T47D (cell line): ENCODE measurements at regions not wholly inside any gene's neighbourhood (a gene's known extent, or its start where the extent isn't known, plus 50 kb on each side); places are given as distances from the start of the nearest gene placed in this dataset.

Experiments used
- DNase-seq, 2 experiments: peaks; one replicate each; pipeline versions ENCODE4 v3.0.0 to v3.0.0-alpha.2; 2011 to 2012; ENCODE audit warnings: low read depth in 1 of 2, low spot score in 1 of 2
- JUND ChIP-seq: IDR thresholded peaks from 2 replicates; pipeline ENCODE4 v1.6.1; 2012; ENCODE audit warnings: low read depth
- in situ Hi-C: cut with HindIII; loops from 2 replicates; pipeline ENCODE4 v1.10.0; 2016; ENCODE audit warnings: low sequenced_read_pairs, low pct_unique_long_range_greater_than_20kb

DNA sequence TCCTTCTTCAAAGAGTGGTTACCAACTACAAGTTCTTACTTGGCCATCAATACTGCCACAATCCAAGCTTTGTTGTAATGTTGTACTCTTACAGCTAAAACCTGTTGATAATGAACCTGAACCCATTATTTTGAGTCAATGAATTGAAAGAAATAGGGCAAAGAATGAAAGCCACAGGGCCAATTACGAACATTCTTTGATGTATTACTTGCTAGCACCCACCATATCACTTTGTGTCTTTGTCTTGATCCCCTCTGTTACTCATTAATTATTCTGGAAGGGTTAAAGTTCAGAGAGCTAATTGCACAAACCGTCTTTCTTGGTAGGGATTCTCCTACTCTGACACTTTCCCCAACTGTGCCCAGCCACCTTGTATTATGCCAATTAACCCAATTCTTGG, 53.2 kb upstream of the TFEC start:
- TF ChIP-seq JUND = no peak
- no peak for DNase-seq
- in situ Hi-C loops = no loop called here

DNA sequence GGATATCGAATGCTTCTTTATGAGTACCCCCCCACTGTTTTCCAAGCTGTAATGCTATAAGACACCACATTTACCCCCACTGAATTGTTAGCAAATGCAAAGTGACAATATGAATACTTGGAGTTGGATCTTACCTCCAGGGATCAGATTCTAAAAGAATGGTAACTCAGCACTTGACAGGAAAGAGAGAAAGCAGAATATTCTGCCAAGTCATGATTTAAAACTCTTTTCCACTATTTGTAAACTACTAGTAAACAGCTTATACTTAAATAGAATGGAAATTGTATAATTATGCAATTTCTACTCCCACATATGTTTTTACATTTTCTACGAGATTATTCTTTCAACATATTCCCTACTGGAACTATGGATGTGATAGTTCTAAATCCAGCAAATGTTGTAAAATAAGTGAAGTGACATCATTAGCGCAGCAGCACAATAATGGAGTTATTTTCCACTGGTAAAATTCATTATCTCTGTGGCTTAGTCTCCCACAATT, 56.0 kb upstream of the TFEC start:
- in situ Hi-C loops = no loop called here
- DNase-seq = no peak
- TF ChIP-seq JUND = no peak

DNA sequence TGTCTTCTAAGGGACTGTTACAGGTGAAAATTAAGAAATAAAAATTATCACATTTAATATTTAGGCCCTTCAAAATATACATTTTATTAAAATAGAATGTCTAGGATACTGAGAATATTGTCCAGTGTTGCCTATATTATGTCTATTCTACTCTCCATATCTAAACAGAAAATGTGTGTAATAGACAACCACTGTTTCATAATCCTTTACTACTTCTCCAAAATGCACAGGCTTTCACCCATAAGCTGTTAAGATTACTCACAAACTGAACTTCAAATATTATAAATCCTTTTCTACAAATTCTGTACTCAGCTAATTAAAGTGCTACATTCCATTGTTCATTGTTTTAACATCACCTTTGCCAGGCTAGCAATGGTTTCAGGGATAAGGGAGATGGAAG, 56.7 kb upstream of the TFEC start:
- DNase-seq = no peak
- no peak for TF ChIP-seq JUND
- in situ Hi-C loops = no loop called here

DNA sequence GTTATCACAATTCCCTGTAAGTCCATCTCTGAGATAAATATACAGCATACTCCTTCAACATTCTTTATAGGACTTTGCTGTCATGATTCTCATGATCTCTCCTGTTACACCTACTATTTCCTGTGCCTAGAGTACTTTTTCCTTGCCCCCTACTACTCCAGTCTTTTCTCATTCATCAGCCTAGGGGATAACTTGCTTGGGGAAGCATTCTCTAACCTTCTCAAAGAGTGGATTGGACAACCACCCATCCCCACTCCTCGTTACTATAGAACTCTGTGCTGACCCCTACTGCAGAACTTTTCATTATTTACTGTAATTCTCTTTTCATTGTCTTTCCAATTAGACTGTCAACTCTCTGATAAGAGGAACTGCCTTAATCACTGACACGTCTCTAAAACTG, 57.4 kb upstream of the TFEC start:
- no peak for TF ChIP-seq JUND
- no peak for DNase-seq
- in situ Hi-C loops = no loop called here

DNA sequence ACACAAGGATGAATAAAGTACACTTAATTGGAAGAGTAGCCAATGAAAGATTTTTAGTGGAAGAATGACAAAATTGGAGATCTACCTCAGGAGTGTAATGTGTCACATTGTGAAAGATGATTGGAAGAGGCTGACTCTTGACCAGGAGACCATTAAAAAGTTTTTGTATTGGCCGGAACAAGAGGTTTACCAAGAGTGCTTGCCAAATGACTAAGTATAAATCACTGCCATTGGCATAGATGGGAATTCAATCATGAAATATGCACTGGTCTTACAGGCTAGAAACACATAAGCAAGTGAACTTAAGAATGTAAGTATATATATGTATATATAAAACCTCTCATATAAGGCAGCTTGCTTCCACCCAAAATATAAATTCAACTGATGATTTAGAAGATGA, 58.7 kb upstream of the TFEC start:
- no peak for DNase-seq
- TF ChIP-seq JUND = no peak
- in situ Hi-C loops = no loop called here

DNA sequence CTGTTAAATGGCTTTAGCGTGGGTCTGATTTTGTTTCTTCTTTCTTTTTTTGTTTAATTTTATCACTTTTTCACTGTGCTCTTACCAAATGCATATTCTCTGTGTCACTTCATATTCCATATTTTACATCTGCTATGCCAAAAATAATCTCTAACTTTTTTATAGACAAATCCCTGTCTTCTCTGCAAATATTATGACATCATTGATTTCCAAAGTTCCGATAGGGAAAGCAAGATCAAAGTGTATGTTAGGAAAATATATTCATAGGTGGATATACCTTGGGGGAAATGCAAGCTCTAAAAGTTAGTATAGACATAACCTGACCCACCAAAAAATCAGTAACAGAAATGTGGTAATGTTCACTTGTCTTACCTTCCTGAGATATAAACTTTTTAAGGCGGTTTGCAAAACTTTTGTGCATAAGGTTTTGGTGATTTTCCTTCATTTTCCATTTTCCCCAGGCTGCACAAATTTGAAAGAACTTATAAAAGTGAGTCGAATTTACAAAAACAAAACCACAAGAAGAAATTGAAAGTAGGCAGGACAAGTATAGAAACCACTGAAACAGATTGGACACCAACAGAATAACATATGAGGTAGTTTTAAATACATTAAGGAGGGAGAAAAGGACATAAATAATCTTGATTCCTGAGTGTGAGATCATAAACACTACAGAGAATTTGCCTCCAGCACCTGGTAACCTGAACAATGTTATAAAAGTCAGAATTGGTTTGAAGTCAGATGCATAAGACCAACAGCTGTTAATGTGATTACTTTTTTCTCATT, 63.1 kb upstream of the TFEC start:
- in situ Hi-C loops = no loop called here
- no peak for TF ChIP-seq JUND

DNA sequence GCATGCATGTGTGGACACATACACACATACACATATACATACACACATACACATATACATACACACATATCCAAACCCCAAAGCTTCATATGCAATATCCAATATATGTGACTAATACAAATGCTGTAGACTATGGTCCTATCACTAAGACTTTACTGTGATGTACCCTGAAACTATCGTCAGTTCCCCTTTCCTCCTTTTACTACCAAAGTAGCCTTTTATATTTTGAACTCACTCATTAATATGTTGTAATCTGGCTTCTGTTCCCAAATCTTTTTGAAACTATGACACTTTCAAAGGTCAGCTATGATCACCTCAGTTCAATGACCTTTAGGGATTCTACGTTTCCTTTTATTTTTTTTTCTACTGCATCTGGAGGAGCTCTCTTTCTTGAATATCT, 64.8 kb upstream of the TFEC start:
- no peak for TF ChIP-seq JUND
- DNase-seq = no peak
- in situ Hi-C loops = no loop called here

More for the DNA sequence above, 63.1 kb upstream of the TFEC start:
- no peak for DNase-seq

DNA sequence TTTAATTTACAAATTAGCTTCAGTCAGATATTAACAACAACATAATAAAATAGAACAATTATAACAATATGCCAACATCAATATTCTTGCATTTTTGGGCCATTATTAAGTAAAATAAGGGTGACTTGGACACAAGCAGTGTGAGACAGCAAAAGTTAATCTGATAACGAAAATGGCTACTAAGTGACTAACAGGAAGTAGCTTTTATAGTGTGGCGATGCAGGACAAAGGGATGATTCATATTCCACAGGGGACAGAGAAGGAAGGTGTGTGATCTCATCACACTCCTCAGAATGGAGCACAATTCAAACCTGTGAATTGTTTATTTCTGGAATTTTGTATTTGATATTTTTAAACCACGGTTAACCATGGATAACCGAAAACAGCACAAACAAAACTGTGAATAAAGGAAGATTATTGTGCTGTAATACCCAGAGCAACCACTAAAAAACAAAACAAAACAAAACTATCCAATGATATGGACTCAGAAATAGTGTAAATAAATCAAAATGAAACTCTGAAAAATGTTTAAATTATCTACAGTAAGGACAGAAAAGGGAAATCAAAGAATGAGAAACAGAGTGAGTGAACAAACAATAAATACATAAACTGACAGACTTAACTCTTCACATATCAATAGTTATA, 66.9 kb upstream of the TFEC start:
- in situ Hi-C loops = no loop called here
- no peak for DNase-seq
- TF ChIP-seq JUND = no peak

DNA sequence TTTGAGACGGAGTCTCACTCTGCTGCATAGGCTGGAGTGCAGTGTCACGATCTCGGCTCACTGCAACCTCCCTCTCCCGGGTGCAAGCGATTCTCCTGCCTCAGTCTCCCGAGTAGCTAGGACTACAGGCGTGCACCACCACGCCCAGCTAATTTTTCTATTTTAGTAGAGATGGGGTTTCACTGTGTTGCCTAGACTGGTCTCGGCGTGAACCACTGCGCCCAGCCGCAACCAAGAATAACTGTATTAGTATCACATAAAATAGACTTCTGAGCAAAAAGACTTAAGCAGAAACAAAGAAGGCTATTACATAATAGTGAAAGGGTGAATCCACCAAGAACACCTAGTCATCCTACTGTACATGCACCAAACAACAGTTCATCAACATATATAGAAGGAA, 67.6 kb upstream of the TFEC start:
- TF ChIP-seq JUND = no peak
- no peak for DNase-seq
- in situ Hi-C loops = no loop called here

DNA sequence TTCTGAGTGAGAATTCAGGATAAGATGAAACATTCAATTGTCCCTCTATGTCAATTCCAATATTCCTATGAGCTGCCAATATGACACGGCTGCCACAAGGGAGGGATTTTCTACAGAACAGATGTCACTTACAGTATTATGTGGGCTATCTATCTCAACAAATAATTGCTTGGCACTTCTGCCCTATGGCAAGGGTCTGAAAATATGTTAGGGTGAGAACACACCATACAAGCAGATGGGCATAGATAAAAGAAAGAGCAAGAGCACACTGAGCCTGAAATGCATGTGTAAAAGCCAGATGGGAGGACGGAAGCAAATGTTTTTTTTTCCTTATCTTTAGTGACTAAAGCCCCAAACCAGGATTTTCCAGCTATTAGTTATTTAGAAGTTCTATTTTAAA, 70.1 kb upstream of the TFEC start:
- no peak for TF ChIP-seq JUND
- in situ Hi-C loops = no loop called here
- DNase-seq = no peak

DNA sequence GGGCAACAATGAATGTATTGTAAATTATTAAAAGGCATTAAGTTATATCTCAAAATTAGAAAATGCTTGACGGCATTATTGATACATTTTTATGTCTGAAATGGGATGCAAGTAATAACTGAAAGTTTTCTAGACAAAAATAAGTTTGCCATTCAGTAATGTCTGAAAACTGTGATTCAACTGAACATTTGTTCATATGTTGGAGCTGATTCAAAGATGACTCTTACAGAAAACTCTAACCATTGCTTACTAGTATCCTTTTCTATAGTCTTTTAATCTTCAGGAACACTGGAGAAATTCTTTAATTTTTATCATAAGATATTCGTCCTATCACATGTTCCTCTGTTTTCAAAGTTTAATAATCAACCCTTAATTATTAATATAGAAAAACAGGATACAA, 71.1 kb upstream of the TFEC start:
- in situ Hi-C loops = no loop called here
- TF ChIP-seq JUND = no peak

DNA sequence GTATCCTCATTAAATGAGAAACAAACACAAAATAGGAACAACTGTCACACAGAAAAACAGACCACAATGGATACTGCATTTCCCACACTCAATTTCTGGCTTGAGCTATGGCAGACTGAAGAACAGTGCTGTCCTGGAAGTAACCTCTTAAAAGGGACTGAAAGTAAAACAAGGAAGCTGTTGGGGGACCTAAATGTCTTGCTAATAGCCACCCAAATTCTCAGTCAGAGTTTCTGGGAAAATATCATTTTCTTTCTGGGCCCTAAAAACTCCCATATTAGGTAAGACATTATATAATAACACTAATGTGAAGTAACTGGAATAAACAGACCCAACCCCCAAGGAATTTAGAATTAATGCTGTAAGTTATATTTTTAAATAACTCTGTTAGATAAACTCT, 80.9 kb upstream of the TFEC start:
- DNase-seq = no peak
- no peak for TF ChIP-seq JUND
- in situ Hi-C loops = no loop called here

More for the DNA sequence above, 71.1 kb upstream of the TFEC start:
- DNase-seq = no peak

DNA sequence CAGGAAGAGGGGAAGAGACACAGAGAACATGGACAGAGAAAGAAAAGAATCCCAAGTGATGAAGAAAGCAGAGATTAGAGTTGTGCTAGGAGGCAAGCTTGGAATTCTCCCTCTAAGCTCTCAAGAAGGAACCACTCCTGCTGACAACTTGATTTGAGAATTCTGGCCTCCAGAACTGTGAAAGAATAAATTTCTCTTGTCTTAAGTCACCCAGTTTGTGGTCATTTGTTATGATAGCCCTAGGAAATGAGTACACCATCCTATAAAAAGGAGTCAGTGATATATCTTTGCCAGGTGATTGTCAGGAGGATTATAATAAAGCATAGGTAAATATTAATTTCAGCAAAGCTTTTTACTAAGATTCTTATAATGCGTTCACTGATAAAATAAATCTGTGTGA, 82.7 kb upstream of the TFEC start:
- DNase-seq = no peak
- in situ Hi-C loops = no loop called here
- no peak for TF ChIP-seq JUND

DNA sequence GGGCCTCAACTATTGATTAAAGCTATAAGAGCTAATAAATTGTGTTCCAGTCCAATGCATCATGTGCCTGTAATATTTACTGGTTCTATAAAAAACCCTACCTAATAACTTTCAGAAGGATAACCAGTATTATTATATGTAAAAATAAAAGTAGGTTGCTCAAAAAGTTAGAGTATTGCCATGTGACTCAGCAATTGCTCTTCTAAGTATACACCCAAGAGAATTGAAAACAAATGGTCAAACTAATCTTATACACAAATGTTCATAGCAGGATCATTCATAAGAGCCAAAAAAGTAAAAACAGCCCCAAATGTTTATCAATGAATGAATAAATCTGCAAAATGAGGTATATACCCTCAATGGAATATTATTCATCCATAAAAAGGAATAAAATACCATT, 89.5 kb upstream of the TES start:
- in situ Hi-C loops = no loop called here
- no peak for TF ChIP-seq JUND
- no peak for DNase-seq
